Gastroesophageal sphincter (tissue), 3 donors: ENCODE measurements at regions not wholly inside any gene's neighbourhood (a gene's known extent, or its start where the extent isn't known, plus 50 kb on each side); places are given as distances from the start of the nearest gene placed in this dataset.

Experiments used
- CTCF ChIP-seq, 4 experiments: fragments of 200-600 bp in 2 of 4; fragments of 450-650 bp in 2 of 4; sonication (generic) in 1 of 4; IDR thresholded peaks; one replicate each; pipeline ENCODE4 v1.5.1; 2017 to 2019; ENCODE audit warnings: antibody characterized with exemption in 4 of 4, mild to moderate bottlenecking in 2 of 4, moderate library complexity in 2 of 4
- POLR2A ChIP-seq, 2 donors: fragments of 450-650 bp; IDR thresholded peaks; one replicate each; pipeline ENCODE4 v1.6.1; 2017; ENCODE audit warnings: antibody characterized with exemption in 2 of 2, mild to moderate bottlenecking in 2 of 2, moderate library complexity in 1 of 2
- POLR2AphosphoS5 ChIP-seq: sonication (generic); formaldehyde crosslinking; IDR thresholded peaks from one replicate; pipeline ENCODE4 v1.6.1; 2017; ENCODE audit warnings: antibody characterized with exemption

GRCh38 chr10:65135508-65135907 lies 1614.3 kb downstream of the REEP3 start:
- TF ChIP-seq CTCF (IDR thresholded peaks at IDR 0.05) = no peak
- no peak for TF ChIP-seq POLR2A (IDR thresholded peaks at IDR 0.05)
- no peak for TF ChIP-seq POLR2AphosphoS5
